H1 (cell line): ENCODE measurements at regions not wholly inside any gene's neighbourhood (a gene's known extent, or its start where the extent isn't known, plus 50 kb on each side); places are given as distances from the start of the nearest gene placed in this dataset.

Experiments used
- BCL11A ChIP-seq, 2 experiments: IDR thresholded peaks; one replicate each; pipeline ENCODE4 v1.6.1; 2011; ENCODE audit warnings: low read depth in 2 of 2, low read length in 2 of 2, mild to moderate bottlenecking in 2 of 2
- BRCA1 ChIP-seq: IDR thresholded peaks from 2 replicates; pipeline ENCODE4 v1.6.1; 2012; ENCODE audit warnings: low read depth, low read length, improper control_type of control experiment
- CREB1 ChIP-seq: IDR thresholded peaks from 2 replicates; pipeline ENCODE4 v1.6.1; 2012; ENCODE audit warnings: inconsistent platforms
- JUN ChIP-seq: IDR thresholded peaks from 2 replicates; pipeline ENCODE4 v1.6.1; 2011; ENCODE audit warnings: low read depth, mild to moderate bottlenecking, improper control_type of control experiment, low read length
- TF ChIP-seq, protein P1 (sequence below): fragments of 300-600 bp; sonication (generic); IDR thresholded peaks from 2 replicates; pipeline ENCODE4 v1.7.1; 2012; ENCODE audit warnings: low read length, moderate library complexity, mild to moderate bottlenecking, inconsistent platforms; ENCODE audit not compliant: insufficient replicate concordance
- TF ChIP-seq, protein P2 (sequence below): IDR thresholded peaks from 2 replicates; pipeline ENCODE4 v1.6.1; 2012; ENCODE audit warnings: inconsistent platforms

DNA sequence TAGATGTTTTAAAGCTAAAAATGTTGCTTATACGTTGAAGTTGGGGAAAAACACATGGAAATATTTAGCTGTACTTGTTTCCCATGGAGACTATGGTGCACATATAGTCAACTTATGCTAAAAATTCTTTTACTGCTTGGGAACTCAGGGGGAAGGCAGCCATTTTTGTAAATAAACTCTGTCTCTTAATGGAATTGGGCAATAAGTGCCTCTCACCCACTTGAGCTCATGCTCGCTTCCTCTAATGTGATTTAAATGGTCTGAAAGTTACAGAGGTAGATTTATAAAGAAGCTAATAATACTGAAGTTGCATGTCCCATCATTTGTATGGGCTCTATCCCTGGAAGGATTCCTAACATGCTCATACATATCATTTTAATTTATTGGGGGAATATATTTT lies 523.8 kb downstream of the RASEF start (continued):
- TF ChIP-seq, protein P1, sequence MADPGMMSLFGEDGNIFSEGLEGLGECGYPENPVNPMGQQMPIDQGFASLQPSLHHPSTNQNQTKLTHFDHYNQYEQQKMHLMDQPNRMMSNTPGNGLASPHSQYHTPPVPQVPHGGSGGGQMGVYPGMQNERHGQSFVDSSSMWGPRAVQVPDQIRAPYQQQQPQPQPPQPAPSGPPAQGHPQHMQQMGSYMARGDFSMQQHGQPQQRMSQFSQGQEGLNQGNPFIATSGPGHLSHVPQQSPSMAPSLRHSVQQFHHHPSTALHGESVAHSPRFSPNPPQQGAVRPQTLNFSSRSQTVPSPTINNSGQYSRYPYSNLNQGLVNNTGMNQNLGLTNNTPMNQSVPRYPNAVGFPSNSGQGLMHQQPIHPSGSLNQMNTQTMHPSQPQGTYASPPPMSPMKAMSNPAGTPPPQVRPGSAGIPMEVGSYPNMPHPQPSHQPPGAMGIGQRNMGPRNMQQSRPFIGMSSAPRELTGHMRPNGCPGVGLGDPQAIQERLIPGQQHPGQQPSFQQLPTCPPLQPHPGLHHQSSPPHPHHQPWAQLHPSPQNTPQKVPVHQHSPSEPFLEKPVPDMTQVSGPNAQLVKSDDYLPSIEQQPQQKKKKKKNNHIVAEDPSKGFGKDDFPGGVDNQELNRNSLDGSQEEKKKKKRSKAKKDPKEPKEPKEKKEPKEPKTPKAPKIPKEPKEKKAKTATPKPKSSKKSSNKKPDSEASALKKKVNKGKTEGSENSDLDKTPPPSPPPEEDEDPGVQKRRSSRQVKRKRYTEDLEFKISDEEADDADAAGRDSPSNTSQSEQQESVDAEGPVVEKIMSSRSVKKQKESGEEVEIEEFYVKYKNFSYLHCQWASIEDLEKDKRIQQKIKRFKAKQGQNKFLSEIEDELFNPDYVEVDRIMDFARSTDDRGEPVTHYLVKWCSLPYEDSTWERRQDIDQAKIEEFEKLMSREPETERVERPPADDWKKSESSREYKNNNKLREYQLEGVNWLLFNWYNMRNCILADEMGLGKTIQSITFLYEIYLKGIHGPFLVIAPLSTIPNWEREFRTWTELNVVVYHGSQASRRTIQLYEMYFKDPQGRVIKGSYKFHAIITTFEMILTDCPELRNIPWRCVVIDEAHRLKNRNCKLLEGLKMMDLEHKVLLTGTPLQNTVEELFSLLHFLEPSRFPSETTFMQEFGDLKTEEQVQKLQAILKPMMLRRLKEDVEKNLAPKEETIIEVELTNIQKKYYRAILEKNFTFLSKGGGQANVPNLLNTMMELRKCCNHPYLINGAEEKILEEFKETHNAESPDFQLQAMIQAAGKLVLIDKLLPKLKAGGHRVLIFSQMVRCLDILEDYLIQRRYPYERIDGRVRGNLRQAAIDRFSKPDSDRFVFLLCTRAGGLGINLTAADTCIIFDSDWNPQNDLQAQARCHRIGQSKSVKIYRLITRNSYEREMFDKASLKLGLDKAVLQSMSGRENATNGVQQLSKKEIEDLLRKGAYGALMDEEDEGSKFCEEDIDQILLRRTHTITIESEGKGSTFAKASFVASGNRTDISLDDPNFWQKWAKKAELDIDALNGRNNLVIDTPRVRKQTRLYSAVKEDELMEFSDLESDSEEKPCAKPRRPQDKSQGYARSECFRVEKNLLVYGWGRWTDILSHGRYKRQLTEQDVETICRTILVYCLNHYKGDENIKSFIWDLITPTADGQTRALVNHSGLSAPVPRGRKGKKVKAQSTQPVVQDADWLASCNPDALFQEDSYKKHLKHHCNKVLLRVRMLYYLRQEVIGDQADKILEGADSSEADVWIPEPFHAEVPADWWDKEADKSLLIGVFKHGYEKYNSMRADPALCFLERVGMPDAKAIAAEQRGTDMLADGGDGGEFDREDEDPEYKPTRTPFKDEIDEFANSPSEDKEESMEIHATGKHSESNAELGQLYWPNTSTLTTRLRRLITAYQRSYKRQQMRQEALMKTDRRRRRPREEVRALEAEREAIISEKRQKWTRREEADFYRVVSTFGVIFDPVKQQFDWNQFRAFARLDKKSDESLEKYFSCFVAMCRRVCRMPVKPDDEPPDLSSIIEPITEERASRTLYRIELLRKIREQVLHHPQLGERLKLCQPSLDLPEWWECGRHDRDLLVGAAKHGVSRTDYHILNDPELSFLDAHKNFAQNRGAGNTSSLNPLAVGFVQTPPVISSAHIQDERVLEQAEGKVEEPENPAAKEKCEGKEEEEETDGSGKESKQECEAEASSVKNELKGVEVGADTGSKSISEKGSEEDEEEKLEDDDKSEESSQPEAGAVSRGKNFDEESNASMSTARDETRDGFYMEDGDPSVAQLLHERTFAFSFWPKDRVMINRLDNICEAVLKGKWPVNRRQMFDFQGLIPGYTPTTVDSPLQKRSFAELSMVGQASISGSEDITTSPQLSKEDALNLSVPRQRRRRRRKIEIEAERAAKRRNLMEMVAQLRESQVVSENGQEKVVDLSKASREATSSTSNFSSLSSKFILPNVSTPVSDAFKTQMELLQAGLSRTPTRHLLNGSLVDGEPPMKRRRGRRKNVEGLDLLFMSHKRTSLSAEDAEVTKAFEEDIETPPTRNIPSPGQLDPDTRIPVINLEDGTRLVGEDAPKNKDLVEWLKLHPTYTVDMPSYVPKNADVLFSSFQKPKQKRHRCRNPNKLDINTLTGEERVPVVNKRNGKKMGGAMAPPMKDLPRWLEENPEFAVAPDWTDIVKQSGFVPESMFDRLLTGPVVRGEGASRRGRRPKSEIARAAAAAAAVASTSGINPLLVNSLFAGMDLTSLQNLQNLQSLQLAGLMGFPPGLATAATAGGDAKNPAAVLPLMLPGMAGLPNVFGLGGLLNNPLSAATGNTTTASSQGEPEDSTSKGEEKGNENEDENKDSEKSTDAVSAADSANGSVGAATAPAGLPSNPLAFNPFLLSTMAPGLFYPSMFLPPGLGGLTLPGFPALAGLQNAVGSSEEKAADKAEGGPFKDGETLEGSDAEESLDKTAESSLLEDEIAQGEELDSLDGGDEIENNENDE: no peak
- TF ChIP-seq, protein P2, sequence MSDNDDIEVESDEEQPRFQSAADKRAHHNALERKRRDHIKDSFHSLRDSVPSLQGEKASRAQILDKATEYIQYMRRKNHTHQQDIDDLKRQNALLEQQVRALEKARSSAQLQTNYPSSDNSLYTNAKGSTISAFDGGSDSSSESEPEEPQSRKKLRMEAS: no peak
- no peak for TF ChIP-seq BCL11A (IDR thresholded peaks at IDR 0.05; ENCODE audit: low read depth in 2 of 2, low read length in 2 of 2)
- no peak for TF ChIP-seq JUN
- no peak for TF ChIP-seq CREB1
- no peak for TF ChIP-seq BRCA1
